HUDEP-2 (cell line): ENCODE measurements at regions not wholly inside any gene's neighbourhood (a gene's known extent, or its start where the extent isn't known, plus 50 kb on each side); places are given as distances from the start of the nearest gene placed in this dataset.

ENCODE experiments used
- DNase-seq, 76 experiments: peaks; one replicate each; lab custom pipeline; 2025; ENCODE audit not compliant: unreplicated experiment in 76 of 76; lab: John Stamatoyannopoulos, UW

DNA sequence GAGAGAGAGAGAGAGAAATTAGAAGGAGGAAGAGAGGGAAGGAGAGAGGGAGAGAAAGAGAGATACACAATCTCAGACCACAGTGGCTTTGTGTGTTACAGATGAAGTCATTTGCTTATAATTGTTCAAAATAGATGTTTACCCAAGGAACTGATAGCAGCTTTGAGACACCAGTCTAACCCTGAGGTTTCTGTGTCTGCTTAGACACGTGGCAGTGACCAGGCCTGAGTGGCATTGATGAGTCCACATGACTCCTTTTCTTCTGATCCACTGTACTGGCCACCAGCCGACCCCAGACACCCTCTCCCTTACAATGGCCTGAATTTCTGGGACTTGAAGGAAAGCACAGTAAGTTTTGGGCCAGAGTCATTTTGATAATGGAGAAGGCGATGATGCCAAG, 104.9 kb downstream of the DUSP10 start:
- DNase-seq = no peak

DNA sequence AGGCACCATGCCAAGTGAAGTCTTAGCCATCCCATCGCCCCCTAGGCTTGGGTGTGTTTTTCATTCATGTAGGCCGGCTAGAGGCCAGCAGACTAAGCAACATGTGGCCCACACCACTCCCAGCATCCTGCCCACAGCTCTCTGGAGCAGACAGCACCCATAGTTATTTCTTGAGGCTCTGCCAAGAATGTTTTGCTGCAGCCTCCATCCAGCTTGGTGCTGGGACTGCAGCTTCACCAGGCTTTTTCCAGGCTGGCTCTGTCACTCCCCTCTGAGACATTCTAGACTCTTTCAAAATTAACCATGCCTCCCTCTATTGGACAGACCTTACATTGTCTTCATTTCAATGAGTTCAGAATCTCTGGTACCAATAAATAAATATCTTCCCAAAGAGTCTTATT, 104.2 kb downstream of the DUSP10 start:
- DNase-seq = no peak

DNA sequence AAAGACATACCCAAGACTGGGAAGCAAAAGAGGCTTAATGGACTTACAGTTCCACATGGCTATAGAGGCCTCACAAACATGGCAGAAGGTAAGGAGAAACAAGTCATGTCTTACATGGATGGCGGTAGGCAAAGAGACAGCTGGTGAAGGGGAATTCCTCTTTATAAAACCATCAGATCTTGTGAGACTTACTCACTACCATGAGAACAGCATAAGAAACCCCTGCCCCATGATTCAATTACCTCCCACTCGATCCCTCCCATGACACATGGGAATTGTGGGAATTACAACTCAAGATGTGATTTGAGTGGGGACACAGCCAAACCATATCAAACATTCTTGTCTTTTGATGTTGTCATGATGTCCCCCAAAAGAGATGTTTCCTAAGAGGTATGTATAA, 103.3 kb downstream of the DUSP10 start:
- no peak for DNase-seq

DNA sequence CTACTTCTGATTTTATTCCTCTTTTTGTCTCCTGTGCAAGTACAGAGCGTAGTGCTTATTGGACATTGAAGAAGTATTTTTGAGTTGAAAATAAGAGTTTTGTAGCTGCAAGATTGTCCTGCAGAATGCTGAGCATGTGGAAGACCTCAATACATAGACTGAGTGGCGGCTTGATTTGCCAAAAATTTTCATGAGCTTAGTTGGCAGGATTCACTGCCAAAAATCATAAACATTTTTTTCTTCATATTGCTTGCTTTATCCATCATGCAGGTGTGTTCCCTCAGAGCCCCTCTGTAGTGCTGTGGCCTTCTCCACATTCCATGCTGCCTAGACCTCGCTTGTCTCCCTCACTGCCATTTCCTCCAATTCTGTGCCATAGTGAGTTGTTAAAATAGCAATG, 100.1 kb downstream of the DUSP10 start:
- no peak for DNase-seq

DNA sequence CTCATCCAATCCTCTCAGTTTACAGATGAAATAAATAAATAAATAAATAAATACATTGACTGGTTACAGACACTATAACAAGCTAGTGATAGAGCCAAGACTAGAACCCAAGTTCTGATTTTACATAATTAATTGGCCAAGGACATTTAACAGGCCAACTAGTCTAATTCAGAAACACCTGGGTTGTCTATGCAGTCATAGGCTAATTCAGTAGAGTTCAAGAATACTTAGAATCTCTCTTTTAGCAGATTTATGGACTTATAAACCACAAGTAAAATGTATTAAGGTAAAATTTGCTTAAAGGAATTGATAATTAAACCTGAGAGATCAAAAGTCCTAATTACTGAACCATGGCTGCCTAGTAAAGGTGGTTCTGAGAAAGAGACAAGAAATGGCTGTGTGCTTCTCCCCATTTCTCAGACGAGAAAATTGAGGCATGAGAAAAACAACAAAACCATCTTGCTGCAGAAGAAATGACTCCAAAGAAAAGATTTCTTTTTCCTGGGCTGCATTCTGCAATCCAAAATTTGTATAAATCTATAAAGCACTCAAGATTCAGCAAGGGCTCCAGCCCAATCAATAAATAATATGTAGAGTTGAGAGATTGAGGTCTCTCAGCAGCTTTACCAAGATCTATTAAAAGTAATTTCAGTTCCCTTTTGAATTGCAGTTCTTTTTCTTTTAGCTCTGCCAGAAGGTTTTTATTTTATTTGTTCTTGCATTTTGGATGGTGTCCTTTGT, 98.3 kb downstream of the DUSP10 start:
- DNase-seq = no peak

DNA sequence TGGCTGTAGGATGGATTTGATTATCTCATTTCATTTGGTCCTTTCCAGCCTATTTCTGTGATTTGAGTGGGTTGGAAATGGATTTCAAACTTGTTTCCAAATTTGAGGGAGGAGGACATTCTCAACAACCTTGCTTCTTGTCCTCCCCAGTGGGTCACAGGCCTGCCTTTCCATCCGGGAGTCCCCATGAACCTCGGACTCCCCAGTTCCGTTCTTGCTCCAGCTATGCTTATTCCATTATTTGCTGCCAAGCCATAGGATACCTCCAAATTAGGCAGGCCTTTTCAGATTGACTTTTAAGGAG, 97.8 kb downstream of the DUSP10 start:
- no peak for DNase-seq

DNA sequence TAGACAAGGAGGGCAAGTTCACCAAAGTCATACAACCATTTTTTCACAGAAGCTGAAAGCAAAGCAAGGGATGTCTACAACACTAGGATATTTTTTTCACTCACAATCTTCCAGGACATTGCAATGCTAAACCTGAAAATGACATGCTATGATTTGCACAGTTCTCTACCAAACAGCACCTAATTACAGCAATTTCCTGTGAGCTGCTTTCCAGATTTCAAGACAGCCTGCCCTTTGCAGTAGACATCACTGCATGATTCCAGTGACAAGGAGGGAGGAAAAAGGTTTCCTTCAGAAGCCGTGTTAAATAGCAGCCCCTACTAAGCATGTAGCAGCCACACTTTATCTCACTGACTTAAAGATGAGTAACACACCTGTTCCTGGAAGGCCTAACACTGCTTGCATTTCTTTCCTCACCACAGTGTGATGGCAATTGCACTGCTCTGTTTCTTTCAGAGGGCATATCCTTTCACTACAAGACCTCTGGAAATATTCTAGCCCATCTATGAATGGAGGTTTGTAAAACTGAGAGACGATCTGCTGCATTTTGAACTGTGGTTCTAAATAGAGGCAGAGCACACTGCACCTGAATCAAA, 97.1 kb downstream of the DUSP10 start:
- DNase-seq = no peak

DNA sequence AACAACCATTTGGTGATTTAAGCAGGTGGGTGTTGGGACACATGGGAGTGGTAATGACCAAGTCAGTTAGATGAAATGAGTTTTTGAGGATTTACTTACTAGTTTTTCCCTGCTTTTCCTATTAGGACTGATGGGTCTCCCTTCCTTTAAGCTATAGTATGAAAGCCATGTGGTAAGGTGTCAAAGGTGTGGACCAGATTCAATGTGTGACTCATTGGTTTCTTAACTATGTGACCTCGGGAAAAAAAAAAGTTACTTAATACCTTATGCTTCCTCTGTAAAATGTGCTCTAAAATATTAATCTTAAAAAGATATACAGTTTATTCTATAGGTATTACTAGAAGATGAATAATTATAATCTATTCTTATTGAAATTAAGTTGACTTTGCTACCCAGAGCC, 93.7 kb downstream of the DUSP10 start:
- DNase-seq = no peak
